Right cardiac atrium (tissue), 5 donors: ENCODE measurements at regions not wholly inside any gene's neighbourhood (a gene's known extent, or its start where the extent isn't known, plus 50 kb on each side); places are given as distances from the start of the nearest gene placed in this dataset.

Experiments
- ATAC-seq, 2 donors: fragments of 200-7000 bp; cut with Tn5 transposase; one replicate each; pipeline versions ENCODE4 v1.8.0 to v1.9.1; 2020; ENCODE audit warnings: moderate library complexity in 2 of 2, mild to moderate bottlenecking in 1 of 2
- DNase-seq, 3 donors: peaks; one replicate each; pipeline ENCODE4 v3.0.0-alpha.2; 2020
- H3K27ac ChIP-seq: one replicate; pipeline ENCODE4 v1.5.1; 2013; ENCODE audit warnings: mild to moderate bottlenecking, low read length, control low read depth, moderate library complexity
- H3K27me3 ChIP-seq: one replicate; pipeline ENCODE4 v1.6.1; 2013; ENCODE audit not compliant: control insufficient read depth, insufficient read depth
- H3K4me1 ChIP-seq: one replicate; pipeline ENCODE4 v1.6.1; 2013; ENCODE audit warnings: low read length; ENCODE audit not compliant: control insufficient read depth, insufficient read depth
- H3K4me3 ChIP-seq: one replicate; pipeline ENCODE4 v1.5.1; 2013; ENCODE audit warnings: low read length, control low read depth
- H3K9me3 ChIP-seq: one replicate; pipeline ENCODE4 v1.6.1; 2013; ENCODE audit warnings: low read length; ENCODE audit not compliant: control insufficient read depth
- WGBS: extraction: QIAGEN DNeasy Blood & Tissue Kit; methylation state at CpG from one replicate; pipeline ENCODE4 v1.1.7; 2013; 5-methylcytosine and 5-hydroxymethylcytosine counted together
- intact Hi-C, 4 donors: fragments of 100-400 bp; cut with DNase I; formaldehyde crosslinking; loops; one replicate each; pipeline versions ENCODE4 v1.11.0 to v1.14.0; 2022 to 2023
- donor health status: healthy with polysubstance abuse.
- donor health status: DM: no; HTN: yes; CAD: no.
- donor health status: DM: no; HTN: no; CAD: no.
- donor health status: DM: no; HTN: yes; CAD: no; lungs with severe emphysema.
- donor health status: DM: yes; HTN: yes; CAD: no.

- DNase-seq, result no peak
- Histone ChIP-seq H3K27me3 (no peaks in the 10 kb centered on the region), H3K27ac (no peak overlapping the region), H3K4me1 (peaks cover 2% of the 10 kb centered on the region), H3K4me3 (no peak overlapping the region), H3K9me3 (no peaks in the 10 kb centered on the region)
- intact Hi-C loops, result no loop called here
- ATAC-seq, result no peak
- WGBS, result 78% methylated on average over 8 of the region's 8 CpGs
Observed at GRCh38 chr1:200248541-200248940, 161.3 kb downstream of the ZNF281 start.

DNA sequence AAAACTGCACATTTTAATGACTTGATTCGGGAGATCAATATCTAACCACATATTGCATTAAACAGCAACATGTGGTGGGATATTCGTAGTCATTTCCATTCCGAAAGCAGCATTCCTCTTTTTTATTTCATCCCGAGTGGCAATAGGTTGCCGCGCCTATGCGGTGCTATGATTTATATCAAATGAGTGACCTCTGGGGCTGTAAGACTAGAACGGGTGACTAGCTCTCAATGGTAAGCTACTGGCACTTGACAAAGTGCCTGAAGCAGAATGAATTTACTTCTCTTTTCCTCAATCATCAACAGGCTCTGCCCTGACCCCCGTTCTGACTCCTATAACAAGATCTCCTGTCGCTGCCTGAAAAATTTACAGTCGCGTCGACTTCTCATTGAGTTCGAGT lies 162.3 kb downstream of the ZNF281 start:
- no peak for DNase-seq
- H3K4me3 ChIP-seq, result no peak overlapping the region
- peaks cover 4% of the 10 kb centered on the region for H3K4me1 ChIP-seq
- H3K27me3 ChIP-seq, result no peaks in the 10 kb centered on the region
- ATAC-seq, result no peak
- 66% methylated on average over 14 of the region's 14 CpGs for WGBS
- intact Hi-C loops, result no loop called here
- no peaks in the 10 kb centered on the region for H3K9me3 ChIP-seq
- H3K27ac ChIP-seq, result no peak overlapping the region

- H3K27me3 ChIP-seq, result no peaks in the 10 kb centered on the region
- intact Hi-C loops, result no loop called here
- no peaks in the 10 kb centered on the region for H3K9me3 ChIP-seq
- DNase-seq (peak in 2 of 3 donors; percentile 29 to 53), ATAC-seq (peak in 1 of 2 donors; percentile 81)
- H3K27ac ChIP-seq, result no peak overlapping the region
- 66% methylated on average over 7 of the region's 7 CpGs for WGBS
- peaks cover 5% of the 10 kb centered on the region for H3K4me1 ChIP-seq
- no peak overlapping the region for H3K4me3 ChIP-seq
Observed at GRCh38 chr1:200245473-200245872, 164.4 kb downstream of the ZNF281 start.

DNA sequence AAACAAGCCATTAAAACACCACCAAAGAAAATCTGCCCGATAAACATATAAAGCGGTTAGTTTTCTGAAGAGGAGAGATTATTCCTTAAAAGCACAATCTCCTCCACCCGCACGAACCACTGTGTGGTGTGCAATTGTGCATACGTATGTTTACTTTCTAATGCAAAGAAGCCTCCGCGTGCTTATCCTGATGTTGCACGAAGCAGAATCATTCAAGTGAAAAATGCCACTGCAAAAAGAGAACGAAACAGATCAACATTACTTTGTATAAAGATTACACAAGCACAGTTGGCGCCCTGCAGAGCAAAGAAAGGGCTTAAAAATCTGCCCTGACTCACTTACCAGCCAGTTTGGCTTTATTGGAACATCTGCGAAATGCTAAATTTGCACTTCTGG lies 166.8 kb downstream of the ZNF281 start:
- Histone ChIP-seq H3K9me3 (no peaks in the 10 kb centered on the region), H3K27me3 (no peaks in the 10 kb centered on the region), H3K27ac (no peak overlapping the region), H3K4me3 (peak overlapping the region; percentile 47), H3K4me1 (peaks cover 5% of the 10 kb centered on the region)
- no peak for ATAC-seq
- no peak for DNase-seq
- intact Hi-C loops, result no loop called here
- 67% methylated on average over 11 of the region's 11 CpGs for WGBS

GRCh38 chr1:200242110-200243041 lies 167.5 kb downstream of the ZNF281 start:
- ATAC-seq, result peak; percentile 45 to 57
- Histone ChIP-seq H3K4me3 (peak overlapping the region; percentile 47), H3K27ac (peak overlapping the region; percentile 39)

DNA sequence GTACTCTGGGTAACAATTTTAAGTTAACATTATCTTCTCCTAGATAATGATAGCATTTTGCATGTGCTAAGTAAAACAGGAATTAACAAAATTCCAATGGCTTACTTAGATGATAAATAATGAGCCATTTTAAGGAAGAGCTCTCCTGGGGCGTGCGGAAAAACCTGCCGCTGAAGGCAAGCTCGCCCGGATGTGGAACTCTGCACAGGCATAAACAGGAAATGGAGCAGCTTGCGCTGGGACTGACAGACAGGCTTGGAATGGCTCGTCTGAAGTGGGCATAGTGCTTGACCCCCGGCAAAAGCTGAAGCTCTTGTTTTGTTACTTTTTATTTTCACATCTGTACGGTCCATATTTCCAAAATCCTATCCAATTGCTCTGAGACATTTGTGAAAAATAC lies 169.2 kb downstream of the ZNF281 start:
- peak in 2 of 3 donors; percentile 51 to 60 for DNase-seq
- intact Hi-C loops, result no loop called here
- peak in 1 of 2 donors; percentile 79 for ATAC-seq

More at GRCh38 chr1:200242110-200243041, 167.5 kb downstream of the ZNF281 start:
- H3K9me3 ChIP-seq, result no peaks in the 10 kb centered on the region
- H3K27me3 ChIP-seq, result no peaks in the 10 kb centered on the region
- DNase-seq, result no peak
- intact Hi-C loops, result no loop called here
- peaks cover 5% of the 10 kb centered on the region for H3K4me1 ChIP-seq
- WGBS, result 30% methylated on average over 15 of the region's 15 CpGs

DNA sequence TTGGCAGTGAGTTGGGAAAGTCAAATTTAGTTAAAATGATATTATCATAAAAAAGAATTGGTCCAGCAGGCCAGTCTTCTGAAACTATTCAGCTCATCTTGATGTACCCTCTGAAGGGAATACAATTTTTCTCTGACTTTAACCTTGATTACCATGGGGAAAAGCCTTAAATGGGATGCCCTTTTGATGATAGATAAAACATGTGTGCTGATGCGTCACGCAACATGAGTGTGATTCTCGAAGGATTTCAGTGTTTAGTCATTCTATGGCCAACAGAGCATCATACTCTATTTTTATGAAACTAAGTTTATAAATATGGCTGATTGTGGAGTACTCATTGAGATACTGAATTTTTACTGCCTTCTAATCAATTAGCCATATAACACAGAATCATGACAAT lies 171.5 kb downstream of the ZNF281 start:
- DNase-seq (no peak), ATAC-seq (no peak)
- intact Hi-C loops, result no loop called here
- Histone ChIP-seq H3K4me3 (no peak overlapping the region), H3K9me3 (no peaks in the 10 kb centered on the region), H3K4me1 (peaks cover 3% of the 10 kb centered on the region), H3K27me3 (no peaks in the 10 kb centered on the region), H3K27ac (no peak overlapping the region)
- 85% methylated on average over 3 of the region's 3 CpGs for WGBS

More for the DNA sequence above, 169.2 kb downstream of the ZNF281 start:
- no peak overlapping the region for H3K4me3 ChIP-seq
- H3K9me3 ChIP-seq, result no peaks in the 10 kb centered on the region
- WGBS, result 41% methylated on average over 9 of the region's 9 CpGs
- H3K27ac ChIP-seq, result no peak overlapping the region
- peaks cover 5% of the 10 kb centered on the region for H3K4me1 ChIP-seq
- H3K27me3 ChIP-seq, result no peaks in the 10 kb centered on the region

DNA sequence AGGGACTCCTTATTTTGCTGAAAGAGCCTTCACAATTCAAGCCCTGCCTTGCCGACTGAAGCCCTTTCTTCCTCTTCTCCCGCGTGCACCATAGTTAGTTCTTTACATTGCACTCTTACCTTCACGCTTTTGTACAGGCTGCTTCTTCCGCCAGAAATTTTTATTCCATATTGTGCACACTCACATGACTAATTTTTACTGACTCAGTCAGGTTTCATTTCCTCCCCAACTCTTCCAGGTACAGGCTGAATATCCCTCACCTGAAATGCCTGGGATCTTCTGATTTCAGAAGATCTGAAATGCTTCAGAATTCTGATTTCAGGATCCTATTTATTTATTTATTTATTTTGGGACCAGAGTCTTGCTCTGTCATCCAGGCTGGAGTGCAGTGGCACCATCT lies 172.8 kb downstream of the ZNF281 start:
- intact Hi-C loops, result no loop called here
- Histone ChIP-seq H3K27me3 (no peaks in the 10 kb centered on the region), H3K4me3 (no peak overlapping the region), H3K4me1 (peaks cover under 1% of the 10 kb centered on the region), H3K9me3 (no peaks in the 10 kb centered on the region), H3K27ac (no peak overlapping the region)
- DNase-seq (no peak), ATAC-seq (no peak)
- WGBS, result 96% methylated on average over 5 of the region's 5 CpGs

DNA sequence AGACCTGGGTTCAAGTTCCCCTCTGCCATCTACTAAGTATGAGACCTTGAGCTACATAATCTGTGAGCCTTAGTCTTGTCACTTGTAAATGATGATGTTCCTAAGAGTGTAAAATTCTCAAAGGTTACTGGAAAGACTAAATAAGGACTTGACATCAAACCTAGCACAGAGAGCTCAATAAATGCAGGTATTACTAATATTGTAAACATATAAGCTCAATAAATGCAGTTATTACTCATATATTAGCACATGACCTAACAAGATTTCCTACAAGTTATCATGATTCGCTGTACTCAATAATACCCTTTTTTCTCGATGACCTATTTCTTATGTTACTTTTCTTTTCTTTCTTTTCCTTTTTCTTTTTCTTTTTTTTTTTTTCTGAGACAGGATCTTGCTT lies 174.9 kb downstream of the ZNF281 start:
- WGBS, result 97% methylated on average over 2 of the region's 2 CpGs
- Histone ChIP-seq H3K27ac (no peak overlapping the region), H3K27me3 (no peaks in the 10 kb centered on the region), H3K9me3 (no peaks in the 10 kb centered on the region), H3K4me1 (no peaks in the 10 kb centered on the region), H3K4me3 (no peak overlapping the region)
- DNase-seq (no peak), ATAC-seq (no peak)
- intact Hi-C loops, result no loop called here

GRCh38 chr1:200233393-200233792 lies 176.4 kb downstream of the ZNF281 start:
- Histone ChIP-seq H3K27ac (no peak overlapping the region), H3K27me3 (no peaks in the 10 kb centered on the region), H3K9me3 (no peaks in the 10 kb centered on the region), H3K4me1 (no peaks in the 10 kb centered on the region), H3K4me3 (no peak overlapping the region)
- no peak for ATAC-seq
- DNase-seq, result no peak
- intact Hi-C loops, result no loop called here
- 57% methylated on average over 10 of the region's 10 CpGs for WGBS

- no peak overlapping the region for H3K4me3 ChIP-seq
- H3K27ac ChIP-seq, result no peak overlapping the region
- no peaks in the 10 kb centered on the region for H3K4me1 ChIP-seq
- WGBS, result 53% methylated on average over 1 of the region's 1 CpG
- H3K9me3 ChIP-seq, result no peaks in the 10 kb centered on the region
- DNase-seq (no peak), ATAC-seq (no peak)
- intact Hi-C loops, result no loop called here
- no peaks in the 10 kb centered on the region for H3K27me3 ChIP-seq
Observed at GRCh38 chr1:200231787-200232231, 178.0 kb downstream of the ZNF281 start.
